PC-3 (cell line): ENCODE measurements at regions not wholly inside any gene's neighbourhood (a gene's known extent, or its start where the extent isn't known, plus 50 kb on each side); places are given as distances from the start of the nearest gene placed in this dataset.
"Not testable (repeated sequence)": the region's sequence is repeated elsewhere in the genome, so short reads cannot be mapped to it uniquely, and the experiment has no call there.

Experiments used
- EZH2 ChIP-seq: fragments of 300-600 bp; sonication (generic); IDR thresholded peaks from one replicate; pipeline ENCODE4 v1.6.1; 2017; ENCODE audit warnings: antibody characterized with exemption, mild to moderate bottlenecking, low read length; ENCODE audit not compliant: unreplicated experiment
- EZH2phosphoT487 ChIP-seq: fragments of 300-600 bp; sonication (generic); IDR thresholded peaks from 2 replicates; pipeline ENCODE4 v1.6.1; 2018; ENCODE audit warnings: mild to moderate bottlenecking, antibody characterized with exemption, low read length, borderline replicate concordance
- TF ChIP-seq, protein P1 (sequence below): fragments of 300-600 bp; sonication (generic); conservative IDR thresholded peaks from 2 replicates; pipeline ENCODE4 v1.5.1; 2017; ENCODE audit warnings: antibody characterized with exemption, low read depth, mild to moderate bottlenecking, low read length

DNA sequence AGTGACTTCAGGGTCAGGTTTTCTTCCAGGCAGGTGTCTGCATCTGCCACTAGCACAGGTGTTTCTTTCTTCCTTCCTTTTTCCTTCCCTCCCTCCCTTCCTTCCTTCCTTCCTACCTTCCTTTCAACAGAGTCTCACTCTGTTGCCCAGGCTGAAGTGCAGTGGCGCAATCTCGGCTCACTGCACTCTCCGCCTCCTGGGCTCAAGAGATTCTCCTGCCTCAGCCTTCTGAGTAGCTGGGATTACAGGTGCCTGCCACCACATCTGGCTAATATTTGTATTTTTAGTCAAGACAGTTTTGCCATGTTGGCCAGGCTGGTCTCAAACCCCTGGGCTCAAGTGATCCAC lies 53.8 kb upstream of the ECHDC3 start:
- TF ChIP-seq, protein P1, sequence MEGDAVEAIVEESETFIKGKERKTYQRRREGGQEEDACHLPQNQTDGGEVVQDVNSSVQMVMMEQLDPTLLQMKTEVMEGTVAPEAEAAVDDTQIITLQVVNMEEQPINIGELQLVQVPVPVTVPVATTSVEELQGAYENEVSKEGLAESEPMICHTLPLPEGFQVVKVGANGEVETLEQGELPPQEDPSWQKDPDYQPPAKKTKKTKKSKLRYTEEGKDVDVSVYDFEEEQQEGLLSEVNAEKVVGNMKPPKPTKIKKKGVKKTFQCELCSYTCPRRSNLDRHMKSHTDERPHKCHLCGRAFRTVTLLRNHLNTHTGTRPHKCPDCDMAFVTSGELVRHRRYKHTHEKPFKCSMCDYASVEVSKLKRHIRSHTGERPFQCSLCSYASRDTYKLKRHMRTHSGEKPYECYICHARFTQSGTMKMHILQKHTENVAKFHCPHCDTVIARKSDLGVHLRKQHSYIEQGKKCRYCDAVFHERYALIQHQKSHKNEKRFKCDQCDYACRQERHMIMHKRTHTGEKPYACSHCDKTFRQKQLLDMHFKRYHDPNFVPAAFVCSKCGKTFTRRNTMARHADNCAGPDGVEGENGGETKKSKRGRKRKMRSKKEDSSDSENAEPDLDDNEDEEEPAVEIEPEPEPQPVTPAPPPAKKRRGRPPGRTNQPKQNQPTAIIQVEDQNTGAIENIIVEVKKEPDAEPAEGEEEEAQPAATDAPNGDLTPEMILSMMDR: not testable (repeated sequence)
- TF ChIP-seq EZH2phosphoT487, EZH2: not testable (repeated sequence)
